ENCODE measurements at regions not wholly inside any gene's neighbourhood (a gene's known extent, or its start where the extent isn't known, plus 50 kb on each side); places are given as distances from the start of the nearest gene placed in this dataset.

- no peak for DNase-seq
These were observed 83.9 kb upstream of the GJB5 start for GRCh38 chr1:34670982-34671381.

GRCh38 chr1:34671887-34672286, 83.0 kb upstream of the GJB5 start:
- no peak for DNase-seq

GRCh38 chr1:34681480-34682451, 73.1 kb upstream of the GJB5 start:
- peak; percentile 28 for DNase-seq

GRCh38 chr1:34682452-34683223, 72.2 kb upstream of the GJB5 start:
- DNase-seq, result no peak

GRCh38 chr1:34683616-34684015, 71.2 kb upstream of the GJB5 start:
- no peak for DNase-seq

- no peak for DNase-seq
These were observed 70.6 kb upstream of the GJB5 start for GRCh38 chr1:34684266-34684665.

- no peak for DNase-seq
These were observed 69.6 kb upstream of the GJB5 start for GRCh38 chr1:34685225-34685624.

- no peak for DNase-seq
These were observed 68.3 kb upstream of the GJB5 start for GRCh38 chr1:34686531-34686930.

- no peak for DNase-seq
These were observed 66.7 kb upstream of the GJB5 start for GRCh38 chr1:34688006-34688741.

- no peak for DNase-seq
These were observed 64.6 kb upstream of the GJB5 start for GRCh38 chr1:34690269-34690668.

GRCh38 chr1:34693081-34693480, 61.8 kb upstream of the GJB5 start:
- DNase-seq, result no peak

- no peak for DNase-seq
These were observed 60.5 kb upstream of the GJB5 start for GRCh38 chr1:34694383-34694782.

GRCh38 chr1:34695580-34695979, 59.3 kb upstream of the GJB5 start:
- no peak for DNase-seq

- no peak for DNase-seq
These were observed 58.6 kb upstream of the GJB5 start for GRCh38 chr1:34696230-34696629.

GRCh38 chr1:34696981-34697380, 57.9 kb upstream of the GJB5 start:
- no peak for DNase-seq

GRCh38 chr1:34697818-34698217, 57.0 kb upstream of the GJB5 start:
- no peak for DNase-seq

GRCh38 chr1:34701326-34702060, 53.4 kb upstream of the GJB5 start:
- DNase-seq, result no peak

Data from femur (tissue), 1 donor.